Osteocyte (in vitro differentiated cells): ENCODE measurements at regions not wholly inside any gene's neighbourhood (a gene's known extent, or its start where the extent isn't known, plus 50 kb on each side); places are given as distances from the start of the nearest gene placed in this dataset.

Source experiments
- DNase-seq: peaks from one replicate; pipeline ENCODE4 v3.0.0; 2021; ENCODE audit warnings: mixed read lengths; ENCODE audit not compliant: unreplicated experiment; ENCODE audit errors: extremely low spot score
- H3K27ac Mint-ChIP-seq: one replicate; pipeline ENCODE4 v1.8.0; 2021; ENCODE audit warnings: mild to moderate bottlenecking, mixed read lengths; ENCODE audit not compliant: unreplicated experiment
- H3K27me3 Mint-ChIP-seq: one replicate; pipeline ENCODE4 v1.8.0; 2021; ENCODE audit warnings: mixed read lengths; ENCODE audit not compliant: unreplicated experiment
- H3K36me3 Mint-ChIP-seq: one replicate; pipeline ENCODE4 v1.8.0; 2021; ENCODE audit warnings: mixed read lengths; ENCODE audit not compliant: unreplicated experiment
- H3K4me1 Mint-ChIP-seq: one replicate; pipeline ENCODE4 v1.8.0; 2021; ENCODE audit warnings: mixed read lengths; ENCODE audit not compliant: unreplicated experiment
- H3K4me3 Mint-ChIP-seq: one replicate; pipeline ENCODE4 v1.8.0; 2021; ENCODE audit warnings: mild to moderate bottlenecking, moderate library complexity, mixed read lengths; ENCODE audit not compliant: unreplicated experiment
- H3K9me3 Mint-ChIP-seq: one replicate; pipeline ENCODE4 v1.8.0; 2021; ENCODE audit warnings: mixed read lengths; ENCODE audit not compliant: unreplicated experiment
- TF ChIP-seq, protein P1 (sequence below): fragments of 200-600 bp; sonication (generic); IDR thresholded peaks from 2 replicates; pipeline ENCODE4 v1.5.0; 2021; ENCODE audit warnings: antibody characterized with exemption, mild to moderate bottlenecking, moderate library complexity

DNA sequence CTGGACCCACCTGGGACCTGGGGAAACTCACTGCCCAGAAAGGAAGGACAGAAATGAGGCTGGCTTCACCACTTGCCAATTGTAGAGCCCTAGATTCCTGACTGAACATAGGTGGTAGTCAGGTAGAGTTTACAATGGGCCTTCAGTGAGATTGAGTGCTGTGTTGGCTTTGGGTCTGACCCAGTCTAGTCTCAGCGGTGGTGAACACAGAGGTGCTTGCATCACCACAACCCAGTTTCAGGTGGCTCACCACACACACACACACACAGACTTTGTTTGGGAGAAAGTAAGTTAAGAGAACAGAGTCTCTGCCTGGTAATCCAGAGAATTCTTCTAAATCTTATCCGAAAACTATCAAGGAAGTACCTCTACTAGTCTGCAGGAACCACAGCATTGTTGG lies 266.1 kb upstream of the EPHA7 start:
- DNase-seq, result no peak
- peaks cover 7% of the 10 kb centered on the region for H3K36me3 Mint-ChIP-seq
- H3K4me1 Mint-ChIP-seq, result peaks cover 1% of the 10 kb centered on the region
- H3K27ac Mint-ChIP-seq, result no peak overlapping the region
- H3K27me3 Mint-ChIP-seq, result no peaks in the 10 kb centered on the region
- peaks cover 36% of the 10 kb centered on the region for H3K9me3 Mint-ChIP-seq
- TF ChIP-seq, protein P1, sequence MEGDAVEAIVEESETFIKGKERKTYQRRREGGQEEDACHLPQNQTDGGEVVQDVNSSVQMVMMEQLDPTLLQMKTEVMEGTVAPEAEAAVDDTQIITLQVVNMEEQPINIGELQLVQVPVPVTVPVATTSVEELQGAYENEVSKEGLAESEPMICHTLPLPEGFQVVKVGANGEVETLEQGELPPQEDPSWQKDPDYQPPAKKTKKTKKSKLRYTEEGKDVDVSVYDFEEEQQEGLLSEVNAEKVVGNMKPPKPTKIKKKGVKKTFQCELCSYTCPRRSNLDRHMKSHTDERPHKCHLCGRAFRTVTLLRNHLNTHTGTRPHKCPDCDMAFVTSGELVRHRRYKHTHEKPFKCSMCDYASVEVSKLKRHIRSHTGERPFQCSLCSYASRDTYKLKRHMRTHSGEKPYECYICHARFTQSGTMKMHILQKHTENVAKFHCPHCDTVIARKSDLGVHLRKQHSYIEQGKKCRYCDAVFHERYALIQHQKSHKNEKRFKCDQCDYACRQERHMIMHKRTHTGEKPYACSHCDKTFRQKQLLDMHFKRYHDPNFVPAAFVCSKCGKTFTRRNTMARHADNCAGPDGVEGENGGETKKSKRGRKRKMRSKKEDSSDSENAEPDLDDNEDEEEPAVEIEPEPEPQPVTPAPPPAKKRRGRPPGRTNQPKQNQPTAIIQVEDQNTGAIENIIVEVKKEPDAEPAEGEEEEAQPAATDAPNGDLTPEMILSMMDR, result no peak
- H3K4me3 Mint-ChIP-seq, result no peak overlapping the region

GRCh38 chr6:93684339-93684738 lies 265.0 kb upstream of the EPHA7 start:
- Mint-ChIP-seq H3K27ac (no peak overlapping the region), H3K4me3 (no peak overlapping the region), H3K27me3 (no peaks in the 10 kb centered on the region), H3K9me3 (peaks cover 33% of the 10 kb centered on the region), H3K36me3 (peaks cover 7% of the 10 kb centered on the region), H3K4me1 (peaks cover 7% of the 10 kb centered on the region)
- DNase-seq, result no peak
- TF ChIP-seq, protein P1, result no peak

DNA sequence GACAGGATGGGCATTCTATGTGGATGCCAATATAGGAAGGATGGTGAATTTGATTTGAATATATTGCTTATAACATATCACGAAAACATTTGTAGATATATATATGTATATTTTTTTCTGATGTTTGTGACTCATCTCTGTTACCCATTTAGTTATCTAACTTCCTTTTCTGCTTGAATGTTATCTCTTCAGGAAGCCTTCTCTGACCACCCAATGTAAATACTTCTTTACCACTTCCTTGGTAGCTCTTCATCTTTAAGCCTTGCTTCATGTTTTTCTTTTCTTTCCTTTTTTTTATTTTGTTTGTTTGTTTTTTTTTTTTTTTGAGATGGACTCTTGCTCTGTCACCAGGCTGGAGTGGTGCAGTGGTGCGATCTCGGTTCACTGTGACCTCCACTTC lies 260.5 kb upstream of the EPHA7 start:
- no peak overlapping the region for H3K4me3 Mint-ChIP-seq
- H3K4me1 Mint-ChIP-seq, result peaks cover 32% of the 10 kb centered on the region
- DNase-seq, result no peak
- TF ChIP-seq, protein P1, result no peak
- H3K27me3 Mint-ChIP-seq, result no peaks in the 10 kb centered on the region
- no peak overlapping the region for H3K27ac Mint-ChIP-seq
- H3K36me3 Mint-ChIP-seq, result peaks cover 6% of the 10 kb centered on the region
- H3K9me3 Mint-ChIP-seq, result peaks cover 7% of the 10 kb centered on the region

- peaks cover 32% of the 10 kb centered on the region for H3K4me1 Mint-ChIP-seq
- no peaks in the 10 kb centered on the region for H3K27me3 Mint-ChIP-seq
- H3K36me3 Mint-ChIP-seq, result peaks cover 1% of the 10 kb centered on the region
- no peak for DNase-seq
- TF ChIP-seq, protein P1, result no peak
- peaks cover 2% of the 10 kb centered on the region for H3K9me3 Mint-ChIP-seq
- peak overlapping the region; percentile 66 for H3K27ac Mint-ChIP-seq
- H3K4me3 Mint-ChIP-seq, result peak overlapping the region; percentile 59
Observed at GRCh38 chr6:93678841-93679454, 259.6 kb upstream of the EPHA7 start.

DNA sequence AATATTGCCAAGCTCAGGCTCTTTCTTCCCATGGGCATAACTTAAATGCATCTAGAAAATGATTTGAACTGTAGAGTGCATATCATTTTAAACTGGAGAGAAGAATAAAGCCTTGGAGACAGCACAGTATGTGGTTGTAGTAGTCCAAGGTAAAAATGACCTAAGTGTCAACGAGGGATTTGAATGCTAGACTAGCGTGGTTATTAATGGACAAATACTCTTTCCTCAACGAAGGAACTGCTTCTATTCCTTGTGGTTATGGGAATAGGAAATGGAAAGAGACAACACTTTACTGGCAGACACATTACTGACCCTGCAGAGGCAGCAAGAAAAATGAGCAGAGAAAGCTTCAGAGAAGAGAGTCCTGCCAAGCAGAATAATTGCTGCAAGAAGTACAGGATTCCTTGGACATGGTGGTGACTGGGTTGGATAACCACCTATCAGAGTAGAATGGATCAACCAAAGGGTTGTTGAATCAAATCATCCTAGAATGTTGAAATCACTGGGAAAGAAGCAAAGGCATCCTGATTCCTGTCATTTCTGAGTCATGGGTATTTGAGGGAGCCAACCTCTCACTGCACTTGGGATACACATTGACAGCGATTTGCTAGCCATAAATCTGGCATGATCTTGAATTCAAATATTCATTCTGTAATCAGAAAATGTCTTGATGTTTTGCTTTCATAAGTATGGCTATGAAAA lies 258.1 kb upstream of the EPHA7 start:
- Mint-ChIP-seq H3K27me3 (no peaks in the 10 kb centered on the region), H3K4me3 (peak overlapping the region; percentile 3), H3K4me1 (peaks cover 30% of the 10 kb centered on the region), H3K36me3 (no peaks in the 10 kb centered on the region), H3K27ac (peak overlapping the region; percentile 39), H3K9me3 (no peaks in the 10 kb centered on the region)
- TF ChIP-seq, protein P1, result no peak
- DNase-seq, result no peak
